ENCODE measurements at regions not wholly inside any gene's neighbourhood (a gene's known extent, or its start where the extent isn't known, plus 50 kb on each side); places are given as distances from the start of the nearest gene placed in this dataset.
"Not testable (repeated sequence)": the region's sequence is repeated elsewhere in the genome, so short reads cannot be mapped to it uniquely, and the experiment has no call there.

DNA sequence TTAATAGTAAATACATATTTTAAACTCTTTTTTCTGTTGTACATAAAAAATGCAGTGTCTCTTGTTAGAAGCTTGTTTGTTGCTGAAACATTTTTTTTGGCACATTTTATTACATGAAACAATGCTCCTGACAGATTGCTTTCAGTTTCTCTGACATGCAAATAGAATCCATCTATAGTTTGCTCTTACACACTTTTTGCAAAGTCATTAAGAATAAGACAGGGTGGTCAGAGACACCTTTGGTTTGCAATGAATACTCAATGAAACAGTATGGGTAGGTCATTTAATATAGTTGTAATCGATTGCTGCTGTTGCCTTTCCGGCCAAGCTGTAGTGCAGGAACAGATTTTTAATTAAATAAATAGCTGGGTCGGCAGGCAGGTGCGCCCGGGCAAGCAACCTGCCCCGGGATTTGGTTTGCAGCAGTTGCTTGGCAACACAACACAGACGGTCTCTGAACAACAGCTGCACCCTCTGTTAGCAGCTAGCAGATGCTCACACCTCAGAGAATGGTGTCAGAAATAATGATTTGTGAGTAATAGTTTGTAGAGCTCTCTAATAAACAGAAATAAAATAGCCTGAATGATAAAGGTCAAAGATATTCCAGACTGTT lies 115.7 kb upstream of the CACNA2D1 start:
- DNase-seq, result no peak

DNA sequence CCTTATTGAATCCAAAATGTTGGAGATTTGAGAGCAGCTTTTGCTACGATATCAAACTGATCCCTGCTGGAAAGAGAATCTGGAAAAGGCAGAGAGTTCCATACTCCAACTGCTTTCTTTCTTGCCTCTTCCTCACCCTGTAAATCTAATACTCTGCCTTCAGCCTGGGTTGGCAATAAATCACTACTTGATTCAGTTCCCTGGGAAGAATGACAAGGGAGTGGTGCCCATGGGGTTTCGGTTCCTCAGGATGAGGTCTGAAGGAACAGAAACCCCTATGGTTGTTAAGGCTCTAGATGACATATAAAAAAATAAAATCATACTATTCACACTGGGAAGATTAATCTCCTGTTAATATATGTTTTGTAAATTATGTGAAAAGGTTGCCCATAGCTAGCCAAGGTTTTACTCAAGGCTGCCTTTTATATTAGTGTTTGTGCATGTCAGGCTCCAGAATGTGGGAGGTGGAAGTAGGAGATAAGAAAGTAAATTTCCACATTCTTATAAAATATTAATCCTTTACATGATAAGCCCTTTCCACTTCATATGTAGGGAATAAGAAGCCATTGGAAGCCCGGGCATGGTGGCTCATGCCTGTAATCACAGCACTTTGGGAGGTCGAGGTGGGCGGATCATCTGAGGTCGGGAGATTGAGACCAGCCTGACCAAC lies 106.2 kb upstream of the CACNA2D1 start:
- DNase-seq, result no peak

DNA sequence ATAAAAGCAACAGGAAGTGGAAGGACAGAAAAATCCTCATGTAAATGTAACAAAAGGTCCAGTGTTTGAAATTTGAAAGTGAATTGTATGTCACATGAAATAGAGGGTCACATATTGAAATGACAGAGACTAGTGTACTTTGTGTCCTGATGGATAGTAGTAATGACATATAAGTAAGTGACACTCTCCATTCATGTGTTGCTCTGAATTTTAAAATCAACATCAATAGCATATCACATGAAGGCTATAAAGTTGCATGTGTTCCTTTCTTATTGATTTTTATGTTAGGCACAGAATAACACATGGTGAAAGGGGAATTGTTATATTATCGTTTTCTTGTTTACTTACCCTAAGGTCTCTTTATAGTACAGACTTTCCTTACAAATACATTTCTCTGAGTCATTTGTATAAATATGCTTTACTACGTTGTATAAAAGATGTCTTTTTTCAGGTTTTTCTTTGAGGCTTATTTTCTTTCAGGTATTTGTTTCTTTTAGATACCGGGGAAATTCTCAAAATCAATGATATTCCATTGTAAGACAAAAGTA lies 104.6 kb upstream of the CACNA2D1 start:
- DNase-seq, result no peak

DNA sequence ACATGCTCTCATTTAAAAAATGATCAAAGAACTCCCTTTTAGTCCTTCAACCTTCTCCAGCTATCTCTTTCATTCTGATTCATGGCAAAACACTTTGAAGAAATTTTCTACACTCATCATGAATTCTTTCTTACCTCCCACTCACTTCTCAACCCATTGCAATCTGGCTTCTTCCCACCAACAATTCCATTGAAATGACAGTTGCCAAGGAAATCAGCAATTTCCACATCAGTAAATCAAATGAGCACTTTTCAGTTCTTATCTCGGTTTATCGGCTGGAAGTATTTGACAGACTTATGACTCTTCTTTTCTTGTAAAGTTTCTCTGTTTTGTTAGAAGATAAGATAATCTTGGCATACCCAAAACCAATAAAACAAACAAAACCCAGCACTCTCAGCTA lies 99.1 kb upstream of the CACNA2D1 start:
- no peak for DNase-seq

DNA sequence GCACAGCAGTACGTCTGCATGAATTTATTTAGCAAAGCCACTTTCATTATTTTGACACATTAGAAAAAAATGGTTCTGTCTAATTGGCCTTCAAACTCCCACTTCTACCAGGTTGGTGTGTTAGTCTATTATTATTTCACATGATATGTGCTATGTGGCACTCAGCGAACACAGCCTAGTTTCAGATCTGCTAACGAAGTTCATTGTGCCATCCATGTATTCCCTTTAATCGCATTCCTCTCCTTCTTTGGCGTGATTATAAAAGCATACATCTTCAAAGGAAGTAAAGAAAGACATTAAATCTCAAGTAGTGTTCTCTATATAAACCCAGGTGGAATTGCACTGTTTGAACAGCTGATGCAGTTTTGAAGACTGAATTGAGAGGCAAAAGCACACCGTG lies 96.4 kb upstream of the CACNA2D1 start:
- DNase-seq, result no peak

DNA sequence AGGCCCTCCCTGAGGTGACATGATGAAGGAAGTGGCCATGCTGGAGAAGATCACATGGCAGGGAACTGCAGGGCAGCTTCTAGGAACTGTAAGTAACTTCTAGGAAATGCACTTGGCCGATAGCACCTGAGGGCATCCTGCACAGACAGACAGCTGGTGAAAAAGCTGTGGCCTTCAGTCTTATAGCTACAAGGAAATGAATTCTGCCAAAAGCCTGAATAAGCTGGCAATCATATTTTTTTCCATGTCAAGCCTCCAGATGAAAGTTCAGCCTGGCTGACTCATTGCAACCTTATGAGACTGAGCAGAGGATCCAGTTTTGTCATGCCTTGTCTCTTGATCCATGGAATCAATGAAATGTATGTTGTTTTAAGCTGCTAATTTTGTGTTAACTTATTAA lies 91.1 kb upstream of the CACNA2D1 start:
- DNase-seq, result no peak

DNA sequence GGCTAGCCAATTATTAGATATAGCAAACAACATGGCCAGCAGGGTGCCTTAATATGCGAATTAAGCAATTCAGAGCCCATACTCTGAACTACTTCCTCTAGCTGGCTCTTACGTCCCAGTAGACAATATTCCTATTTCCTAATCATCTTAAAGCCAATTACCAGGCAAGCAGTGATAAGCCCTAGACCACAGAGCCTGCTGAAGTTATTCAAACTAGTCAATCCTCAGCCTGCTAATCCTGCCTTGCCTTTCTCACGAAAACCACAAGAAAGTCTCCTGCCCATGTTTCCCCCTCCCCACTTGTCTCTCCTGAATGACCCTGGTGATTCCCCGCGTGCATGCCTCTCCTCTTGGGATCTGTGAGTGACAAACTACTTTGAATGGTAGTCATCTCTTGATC lies 86.8 kb upstream of the CACNA2D1 start:
- no peak for DNase-seq

DNA sequence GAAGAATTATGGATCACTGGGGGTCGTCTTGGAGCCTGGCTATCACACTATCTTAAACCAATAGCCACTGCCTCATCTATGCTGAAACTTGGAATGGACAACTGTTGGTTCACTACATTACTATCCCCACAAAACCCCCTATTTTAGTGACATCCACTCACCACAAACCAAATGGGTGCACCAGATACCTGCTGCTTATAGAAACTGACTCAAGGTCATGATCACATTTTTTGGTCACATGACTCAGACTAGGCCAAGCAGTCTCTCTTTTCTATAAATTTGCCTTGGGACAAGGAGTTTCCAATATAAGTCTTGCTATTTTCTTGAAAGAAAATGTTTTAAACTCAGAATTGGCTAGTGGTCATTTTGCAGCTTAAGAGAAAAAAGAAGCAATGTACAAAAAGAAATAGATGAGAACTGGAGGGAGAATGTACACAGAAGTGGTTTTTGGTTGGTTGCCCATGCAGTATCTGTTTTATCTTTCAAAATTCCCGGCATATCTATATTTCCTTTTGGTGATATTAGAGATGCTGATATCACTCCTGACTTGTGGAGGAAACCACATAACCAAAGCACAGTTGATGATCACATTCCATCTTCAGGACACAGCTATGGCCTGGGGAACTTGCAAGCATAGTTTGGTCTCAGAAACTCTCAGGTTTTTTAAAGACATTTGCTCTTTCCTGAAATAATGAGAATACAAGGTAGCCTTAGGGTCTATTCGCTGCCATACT lies 85.2 kb upstream of the CACNA2D1 start:
- DNase-seq, result no peak

DNA sequence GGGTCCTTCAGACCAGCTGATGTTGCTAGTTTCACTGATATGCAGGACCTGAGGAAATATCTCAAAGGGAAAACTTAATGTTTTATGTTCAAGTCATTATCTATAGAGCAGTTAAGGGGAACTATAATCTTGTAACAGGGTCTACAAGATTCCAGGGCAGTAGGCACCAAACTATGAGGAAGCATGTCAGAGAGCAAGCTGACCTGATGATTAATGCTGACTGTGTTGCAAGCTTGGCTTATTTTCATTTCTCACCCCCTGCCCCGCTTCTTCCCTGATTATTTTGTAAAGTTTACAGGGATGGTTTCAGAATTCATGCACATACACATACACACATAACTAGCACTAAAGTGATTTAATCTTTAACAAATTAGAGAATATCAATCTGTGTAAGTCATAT lies 84.3 kb upstream of the CACNA2D1 start:
- DNase-seq, result no peak

DNA sequence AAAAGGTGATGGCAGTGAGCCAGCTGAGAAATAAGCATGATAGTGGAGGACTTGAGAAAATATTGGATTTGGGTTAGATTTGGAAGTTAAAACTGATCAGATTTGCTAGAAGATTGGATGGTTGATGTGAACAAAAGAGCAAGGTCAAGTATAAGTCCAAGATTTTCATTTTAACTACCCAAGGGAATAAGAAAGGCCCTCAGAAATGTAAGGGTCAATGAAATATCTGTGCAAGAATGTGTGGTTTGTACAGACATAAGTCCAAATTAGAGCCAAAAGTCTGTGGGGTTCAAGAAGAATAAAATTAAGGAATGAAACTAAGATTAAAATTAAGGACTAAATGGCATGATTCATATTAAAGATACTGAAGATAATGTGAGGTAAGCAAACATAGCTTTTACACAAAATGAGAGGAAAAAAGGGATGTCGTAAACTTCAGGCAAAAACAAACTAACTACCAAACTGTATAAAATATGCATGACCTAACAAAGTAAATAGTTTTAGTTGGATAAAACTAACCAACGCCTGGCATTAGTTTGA lies 78.4 kb upstream of the CACNA2D1 start:
- DNase-seq, result no peak

DNA sequence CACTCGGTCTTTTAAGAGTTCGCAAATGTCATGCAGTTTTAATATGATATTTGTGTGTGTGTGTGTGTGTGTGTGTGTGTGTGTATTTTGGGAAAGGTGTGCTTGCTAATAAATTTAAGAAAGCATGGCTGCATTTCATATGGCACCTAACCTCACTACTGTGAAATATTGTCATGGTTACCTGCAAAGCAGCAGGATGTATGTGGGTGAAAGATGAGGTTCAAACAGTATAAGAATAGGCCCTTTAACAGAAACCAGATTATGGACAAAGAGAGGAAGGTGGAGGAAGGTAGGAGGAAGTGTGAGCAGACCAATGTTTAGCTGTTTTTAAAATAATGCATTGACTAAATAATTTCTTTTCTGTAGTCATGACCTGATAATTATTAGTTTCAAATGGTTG lies 73.5 kb upstream of the CACNA2D1 start:
- DNase-seq, result no peak

DNA sequence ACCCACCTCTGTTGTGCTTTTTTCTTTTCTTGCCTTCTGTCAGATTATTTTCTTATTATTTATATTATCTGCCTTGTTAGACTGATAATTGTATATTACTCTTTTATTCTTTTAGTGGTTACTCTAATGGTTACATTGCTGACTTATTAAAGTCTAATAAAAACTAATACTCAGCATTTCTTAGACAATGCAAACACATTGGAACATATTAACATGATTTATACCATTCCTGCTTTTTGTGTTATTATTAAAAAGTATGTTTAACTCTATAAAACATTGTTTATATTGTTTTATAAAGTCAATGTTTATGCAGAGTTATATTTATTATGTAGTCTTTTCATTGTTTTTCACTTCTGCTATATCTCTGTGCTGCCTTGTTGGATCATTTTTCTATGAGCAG lies 68.0 kb upstream of the CACNA2D1 start:
- DNase-seq, result no peak

DNA sequence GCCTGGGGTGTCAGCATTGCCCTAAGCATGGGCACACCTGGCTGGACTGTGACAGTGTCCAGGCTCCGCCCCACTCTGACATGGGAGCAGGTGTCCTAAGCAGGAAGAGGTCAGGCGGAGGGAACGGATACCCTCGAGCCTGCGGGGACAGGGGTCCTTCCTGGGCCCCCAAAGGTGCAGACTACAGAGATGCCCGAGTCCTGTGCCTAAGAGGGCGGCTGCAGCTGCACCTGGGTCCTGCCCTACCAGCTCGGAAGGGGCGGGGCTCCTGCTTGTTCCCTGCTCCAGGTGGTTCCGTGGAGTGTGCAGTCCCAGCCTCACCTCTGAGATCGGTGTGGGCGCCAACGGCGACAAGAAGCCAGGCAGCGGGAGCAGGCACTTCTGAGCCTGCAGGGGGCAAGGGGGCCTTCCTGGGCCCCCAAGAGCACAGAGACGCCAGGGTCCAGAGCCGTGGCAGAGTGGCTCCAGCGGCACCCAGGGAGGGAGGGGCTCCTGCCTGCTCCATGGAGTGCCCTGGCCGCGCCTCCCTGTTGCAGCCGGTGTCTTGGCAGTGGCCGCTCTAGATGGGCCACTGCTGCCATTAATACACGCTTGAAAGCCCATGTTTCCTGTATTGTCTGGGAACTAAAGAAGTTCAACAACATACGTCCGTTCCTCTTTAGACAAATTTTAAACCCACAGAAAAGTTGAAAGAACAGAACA lies 64.5 kb upstream of the CACNA2D1 start:
- no peak for DNase-seq

DNA sequence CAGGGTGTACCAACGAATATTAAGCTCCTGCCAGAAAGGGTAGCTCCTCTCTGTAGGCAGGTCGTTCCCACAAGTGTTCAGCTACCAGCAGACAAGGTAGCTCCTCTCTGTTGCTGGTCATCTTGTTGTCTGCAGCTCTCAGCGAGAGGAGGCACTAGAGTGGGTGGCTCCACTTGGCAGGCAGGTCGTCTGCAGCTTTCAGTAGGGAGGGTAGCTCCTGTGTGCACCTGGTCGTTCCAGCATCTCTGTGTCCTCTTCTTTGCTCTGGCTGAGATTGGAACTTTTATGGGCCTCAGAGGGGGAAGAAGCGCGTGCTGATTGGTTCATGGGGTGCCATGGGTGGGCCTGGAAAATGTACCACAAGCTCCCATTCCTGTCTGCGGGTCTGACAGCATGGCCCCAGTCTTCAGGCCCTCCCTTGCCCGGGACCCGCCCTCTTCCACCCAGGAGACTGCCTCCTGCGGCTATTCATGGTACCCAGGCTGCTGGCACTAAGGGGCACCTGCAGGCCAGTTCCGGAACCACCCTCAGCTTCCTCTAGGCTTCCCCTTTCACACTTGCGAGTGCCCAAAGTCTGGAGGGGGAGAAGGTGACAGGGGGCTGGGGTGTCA lies 63.9 kb upstream of the CACNA2D1 start:
- no peak for DNase-seq

DNA sequence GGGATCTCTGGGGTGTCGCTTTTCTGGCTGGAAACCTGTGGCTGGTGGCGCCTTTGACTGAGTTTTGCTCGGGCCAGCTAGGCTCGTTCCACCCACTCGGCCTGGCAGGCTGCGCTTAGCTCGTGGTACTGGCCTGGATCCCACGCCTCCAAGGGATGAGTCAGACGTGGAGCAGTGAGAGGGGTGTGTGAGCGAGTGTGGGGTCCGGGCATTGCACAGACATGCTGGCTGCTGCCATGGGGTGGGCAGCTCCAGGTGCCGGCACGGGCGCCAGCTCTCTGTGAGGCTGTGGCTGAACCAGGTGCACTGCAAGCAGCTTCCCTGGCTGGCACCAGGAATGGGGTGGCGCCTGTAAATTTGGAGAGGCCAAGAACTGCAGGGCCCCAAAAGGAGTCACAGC lies 63.1 kb upstream of the CACNA2D1 start:
- no peak for DNase-seq

DNA sequence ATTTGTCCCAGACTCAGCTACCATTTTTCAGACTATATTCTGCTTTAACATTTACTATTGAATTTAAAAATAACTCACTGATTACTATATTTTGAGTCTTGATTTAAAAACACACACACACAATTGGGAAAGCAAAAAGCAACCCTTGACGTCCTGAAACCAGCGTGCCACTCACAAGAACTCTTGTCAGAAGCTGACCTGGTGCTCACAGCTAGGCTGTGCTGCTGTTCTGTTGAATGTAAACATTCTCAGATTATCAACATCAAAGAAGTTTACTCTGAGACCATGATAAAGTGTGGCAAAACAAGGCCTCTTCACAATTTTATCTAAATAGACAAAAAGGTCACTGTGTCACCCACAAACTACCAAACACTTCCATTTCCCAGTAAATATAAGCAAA lies 62.6 kb upstream of the CACNA2D1 start:
- DNase-seq, result no peak

DNA sequence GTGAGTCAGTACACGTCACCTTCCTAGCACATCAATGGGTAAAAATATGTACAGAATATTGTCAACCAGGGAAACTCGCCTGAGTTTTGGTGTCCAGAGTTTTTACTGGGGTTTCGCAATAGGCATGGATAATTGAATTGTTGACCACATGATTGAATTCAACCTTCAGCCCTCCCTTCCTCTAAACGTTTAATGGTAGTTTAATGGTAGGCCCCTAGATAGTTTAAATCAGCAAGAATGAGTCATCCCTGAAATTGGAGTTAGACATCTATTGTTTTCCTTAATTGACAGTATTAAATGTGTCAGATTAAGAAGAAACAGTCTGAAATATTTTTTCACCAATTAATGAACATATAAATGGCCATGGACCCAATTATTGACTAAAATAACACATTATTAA lies 57.8 kb upstream of the CACNA2D1 start:
- no peak for DNase-seq

DNA sequence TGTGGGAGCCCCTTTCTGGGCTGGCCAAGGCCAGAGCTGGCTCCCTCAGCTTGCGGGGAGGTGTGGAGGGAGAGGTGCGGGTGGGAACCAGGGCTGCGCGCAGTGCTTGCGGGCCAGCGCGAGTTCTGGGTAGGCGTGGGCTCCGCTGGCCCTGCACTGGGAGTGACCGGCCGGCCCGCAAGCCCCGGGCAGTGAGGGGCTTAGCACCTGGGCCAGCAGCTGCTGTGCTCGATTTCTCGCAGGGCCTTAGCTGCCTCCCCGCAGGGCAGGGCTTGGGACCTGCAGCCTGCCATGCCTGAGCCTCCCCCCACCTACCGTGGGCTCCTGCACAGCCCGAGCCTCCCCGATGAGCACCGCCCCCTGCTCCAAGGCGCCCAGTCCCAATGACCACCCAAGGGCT lies 56.0 kb upstream of the CACNA2D1 start:
- not testable (repeated sequence) for DNase-seq

DNA sequence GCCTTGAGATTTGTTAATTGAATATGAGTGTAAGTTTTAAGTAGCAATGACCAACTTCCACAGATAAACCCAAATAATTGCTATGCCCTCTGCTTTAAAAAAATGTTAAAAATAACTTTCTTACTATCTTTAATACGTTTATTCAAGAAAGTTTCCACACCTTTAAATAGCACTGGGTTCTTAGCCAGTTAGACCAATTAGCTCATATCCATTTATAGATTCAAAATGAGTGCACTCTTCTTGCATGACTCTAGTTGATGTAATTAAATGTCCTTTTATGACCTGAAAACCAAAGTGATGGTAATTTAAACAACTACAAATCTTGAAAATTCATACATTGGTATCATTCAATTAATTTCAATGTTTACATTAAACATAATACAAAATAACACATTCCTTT lies 50.8 kb upstream of the CACNA2D1 start:
- no peak for DNase-seq
